ENCODE measurements at regions not wholly inside any gene's neighbourhood (a gene's known extent, or its start where the extent isn't known, plus 50 kb on each side); places are given as distances from the start of the nearest gene placed in this dataset.
"Not testable (repeated sequence)": the region's sequence is repeated elsewhere in the genome, so short reads cannot be mapped to it uniquely, and the experiment has no call there.

DNA sequence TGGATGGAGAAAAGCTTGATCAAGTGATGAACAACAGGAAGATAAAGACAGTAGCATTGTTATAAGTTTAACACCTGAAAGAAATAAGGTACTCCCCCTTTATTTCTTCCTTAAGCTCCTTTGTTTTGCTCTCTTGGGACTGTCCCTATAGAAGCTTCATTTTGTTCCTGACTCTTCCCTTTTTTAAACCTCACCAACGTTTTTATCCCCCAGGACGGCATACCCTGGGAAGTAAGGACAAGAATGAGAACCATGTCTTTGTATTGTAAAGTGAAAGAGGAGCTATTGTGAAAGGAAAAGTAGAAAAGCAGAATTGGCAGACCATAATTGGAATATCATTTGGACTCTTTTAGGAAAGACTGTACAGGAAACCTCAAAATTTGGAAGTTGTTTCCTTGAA lies 1368.6 kb upstream of the C9orf72 start:
- no peak for DNase-seq

DNA sequence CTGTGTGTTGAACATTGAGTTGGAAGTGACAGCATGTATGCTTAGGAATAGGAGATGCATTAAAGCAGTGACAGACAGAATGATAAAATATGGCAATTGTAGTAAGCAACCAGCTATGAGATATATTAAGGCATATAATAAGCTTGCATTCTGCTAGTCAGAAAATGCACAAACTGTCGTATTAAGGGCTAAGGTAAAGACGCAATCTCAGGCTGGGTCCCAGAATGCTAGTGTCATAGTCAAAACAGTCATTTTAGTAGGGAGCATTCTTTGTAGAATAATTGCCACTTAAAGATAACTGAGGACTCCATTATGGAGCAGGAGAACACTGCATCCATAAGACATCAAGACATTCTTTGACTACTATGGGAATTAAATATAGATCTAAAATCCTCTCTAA lies 1369.7 kb upstream of the C9orf72 start:
- DNase-seq = no peak

DNA sequence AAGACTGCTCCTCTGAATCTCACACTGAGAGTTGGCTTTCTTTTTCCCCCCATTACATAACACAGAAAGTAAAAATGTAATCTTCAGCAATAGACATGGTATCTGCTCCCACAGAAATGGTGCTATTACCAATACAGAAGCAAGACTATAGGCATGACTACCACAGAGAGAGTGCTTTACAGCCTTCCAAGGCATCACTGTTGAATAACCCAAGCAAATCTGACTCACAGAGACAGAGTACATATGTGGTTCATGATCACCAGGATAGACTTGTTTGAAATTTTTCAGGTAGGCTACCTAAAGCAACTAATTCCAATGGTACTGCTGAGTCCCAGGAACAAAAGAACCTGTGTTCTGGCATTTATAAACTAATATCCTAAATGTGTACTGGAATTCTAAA lies 1373.4 kb upstream of the C9orf72 start:
- DNase-seq = no peak

GRCh38 chr9:28951945-28952344 lies 1378.7 kb upstream of the C9orf72 start:
- DNase-seq = no peak

DNA sequence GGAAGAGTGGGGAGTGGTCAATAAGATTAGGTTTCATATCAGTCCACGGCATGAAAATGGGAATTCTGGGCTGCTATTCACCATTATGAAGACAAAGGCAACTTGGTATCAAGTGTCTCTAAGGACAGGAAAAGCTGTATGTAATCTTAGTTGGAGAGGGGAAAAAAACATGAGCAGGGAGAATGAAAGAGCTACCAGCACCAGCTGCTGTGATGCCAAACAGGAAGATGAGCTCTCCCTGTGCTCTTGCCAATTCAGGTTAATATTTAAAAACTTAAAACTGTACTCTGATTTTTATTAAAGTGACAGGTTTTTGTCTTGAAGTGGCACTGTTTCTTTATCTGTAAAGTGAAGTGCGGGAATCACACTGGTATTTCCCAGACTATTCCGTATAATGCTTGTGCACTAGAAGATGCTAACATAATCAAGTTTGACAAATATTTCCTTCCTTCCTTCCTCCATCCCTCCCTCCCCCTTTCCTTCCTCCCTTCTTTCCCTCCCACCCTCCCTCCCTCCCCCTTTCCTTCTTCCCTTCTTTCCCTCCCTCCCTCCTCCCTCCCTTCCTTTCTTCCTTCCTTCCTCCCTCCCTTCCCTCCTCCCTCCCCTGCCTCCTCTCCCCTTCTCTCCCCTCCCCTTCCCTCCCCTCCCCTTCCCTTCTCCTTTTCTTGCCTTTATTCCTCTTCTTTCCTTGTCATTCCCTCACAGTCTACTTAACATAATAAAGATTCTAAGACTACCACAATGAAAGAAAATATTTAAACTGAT lies 1383.0 kb upstream of the C9orf72 start:
- peak in 2 of 3 experiments; percentile 14 to 44 for DNase-seq

- no peak for DNase-seq
Observed at GRCh38 chr9:28960602-28961001, 1387.3 kb upstream of the C9orf72 start.

DNA sequence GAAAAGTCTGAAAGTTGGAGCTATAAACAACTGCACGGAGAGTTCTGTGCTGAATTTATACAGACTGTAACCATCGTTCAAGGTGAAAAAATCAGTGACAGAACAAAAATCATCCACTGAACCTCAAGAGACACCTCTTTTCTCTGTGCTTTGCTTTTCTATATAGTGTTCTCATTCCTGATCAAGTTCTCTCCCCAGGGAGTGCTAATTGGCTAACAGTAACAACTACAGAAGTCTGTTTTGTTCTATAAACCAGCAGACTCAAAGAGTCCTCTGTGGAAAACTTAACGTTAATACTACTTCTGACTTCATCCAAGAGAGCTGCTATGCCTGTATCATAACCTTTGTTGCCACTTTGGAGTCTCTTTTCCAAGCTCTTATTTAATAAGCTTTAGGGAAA lies 1388.3 kb upstream of the C9orf72 start:
- no peak for DNase-seq

- no peak for DNase-seq
Observed at GRCh38 chr9:28967226-28967625, 1393.9 kb upstream of the C9orf72 start.

DNA sequence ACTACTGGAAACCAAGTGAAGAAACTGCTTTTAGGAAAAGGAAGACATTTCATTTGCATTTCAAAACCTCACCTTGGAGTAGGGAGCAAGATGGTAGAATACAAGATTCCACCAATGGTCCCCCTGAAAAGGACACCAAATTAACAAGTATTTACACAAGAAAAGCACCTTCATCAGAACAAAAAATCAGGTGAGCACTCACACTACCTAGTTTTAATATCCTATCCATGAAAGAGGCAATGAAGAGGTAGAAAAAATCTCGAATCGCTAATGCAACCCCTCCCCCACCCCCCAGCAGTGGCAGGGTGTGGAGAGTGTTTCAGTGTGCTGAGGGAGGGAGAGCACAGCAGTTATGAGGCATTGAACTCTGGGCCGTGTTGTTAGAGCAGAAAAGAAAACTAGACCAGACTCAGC lies 1397.0 kb upstream of the C9orf72 start:
- no peak for DNase-seq

DNA sequence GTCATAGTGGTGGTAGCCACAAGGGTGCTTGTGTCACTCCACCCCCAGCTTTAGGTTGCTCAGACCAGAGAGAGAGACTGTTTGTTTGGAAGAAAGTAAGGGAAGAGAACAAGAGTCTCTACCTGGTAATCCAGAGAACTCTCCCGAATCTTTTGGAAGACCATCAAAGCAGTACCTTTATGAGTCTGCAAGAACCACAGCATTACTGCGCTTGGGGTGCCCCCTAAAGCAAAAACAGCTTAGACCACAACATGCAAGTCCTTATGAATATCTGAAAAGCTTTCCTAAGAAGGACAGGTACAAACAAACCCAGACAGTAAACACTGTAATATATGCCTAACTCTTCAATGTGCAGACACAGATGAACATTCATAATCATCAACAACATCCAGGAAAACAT lies 1398.6 kb upstream of the C9orf72 start:
- DNase-seq = no peak

GRCh38 chr9:28976250-28976649 lies 1403.0 kb upstream of the C9orf72 start:
- no peak for DNase-seq

- DNase-seq = no peak
Observed at GRCh38 chr9:28976684-28977083, 1403.4 kb upstream of the C9orf72 start.

GRCh38 chr9:28981129-28981528 lies 1407.8 kb upstream of the C9orf72 start:
- no peak for DNase-seq

- no peak for DNase-seq
Observed at GRCh38 chr9:28981711-28982110, 1408.4 kb upstream of the C9orf72 start.

- no peak for DNase-seq
Observed at GRCh38 chr9:28984016-28984415, 1410.7 kb upstream of the C9orf72 start.

- DNase-seq = not testable (repeated sequence)
Observed at GRCh38 chr9:28990009-28990408, 1416.7 kb upstream of the C9orf72 start.

DNA sequence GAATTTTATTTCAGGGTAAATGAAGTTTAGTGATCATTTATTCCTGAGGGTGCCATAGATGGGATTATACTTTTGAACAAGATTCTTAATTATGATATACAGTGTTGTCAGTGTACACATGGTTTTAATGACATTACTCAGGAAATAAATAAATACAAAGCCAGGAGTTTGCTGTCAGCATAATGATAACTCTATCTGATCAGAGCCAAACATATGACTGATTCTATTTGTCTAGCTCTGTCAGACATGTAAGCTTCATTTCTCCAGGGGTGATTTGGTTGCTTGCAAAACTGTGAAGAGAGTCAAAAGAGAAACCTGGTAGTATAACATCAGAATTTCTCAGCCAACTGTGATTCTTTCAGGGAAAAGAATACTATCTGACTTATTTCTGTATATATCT lies 1425.8 kb upstream of the C9orf72 start:
- DNase-seq = peak in 1 of 3 experiments; percentile 15

DNA sequence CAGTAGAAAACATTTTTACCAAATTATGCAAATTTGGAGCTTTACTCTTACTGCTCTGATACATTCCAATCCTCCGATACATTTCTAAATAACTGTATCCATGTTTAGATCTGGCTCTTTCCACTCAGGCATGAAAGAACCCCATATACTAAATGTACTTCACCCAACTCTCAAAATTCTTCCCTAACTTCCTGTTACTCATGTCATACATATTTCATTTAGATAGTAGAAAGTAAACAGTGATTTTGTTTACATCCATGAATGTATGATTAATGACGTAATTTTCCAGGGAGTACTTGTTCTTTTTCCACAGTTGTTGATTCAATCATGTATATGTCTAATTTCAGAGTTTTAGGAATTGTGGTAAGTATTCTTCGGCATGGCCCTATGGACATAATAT lies 1426.5 kb upstream of the C9orf72 start:
- DNase-seq = no peak

- DNase-seq = no peak
Observed at GRCh38 chr9:29001006-29001405, 1427.7 kb upstream of the C9orf72 start.

- no peak for DNase-seq
Observed at GRCh38 chr9:29004988-29005387, 1431.7 kb upstream of the C9orf72 start.

DNA sequence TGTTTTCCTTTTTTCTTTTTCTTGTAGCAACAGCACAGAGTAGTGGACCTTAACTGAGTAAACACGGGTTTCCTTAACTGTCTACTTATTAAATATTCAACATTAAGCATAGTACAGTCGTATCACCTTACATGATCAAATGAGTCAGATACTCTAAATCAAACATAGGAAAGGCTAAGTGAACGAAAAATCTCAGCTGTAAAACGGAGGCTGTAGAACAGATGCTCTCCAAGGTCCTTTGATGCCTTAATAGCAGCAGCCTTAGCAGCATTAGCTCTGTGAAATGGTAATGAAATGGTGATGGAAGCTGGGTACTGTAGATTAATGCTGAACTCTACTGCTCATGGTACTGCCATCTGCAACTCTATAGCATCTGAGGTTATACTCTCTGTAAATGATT lies 1433.3 kb upstream of the C9orf72 start:
- peak in 1 of 3 experiments; percentile 43 for DNase-seq

- DNase-seq = no peak
Observed at GRCh38 chr9:29012911-29013310, 1439.6 kb upstream of the C9orf72 start.

DNA sequence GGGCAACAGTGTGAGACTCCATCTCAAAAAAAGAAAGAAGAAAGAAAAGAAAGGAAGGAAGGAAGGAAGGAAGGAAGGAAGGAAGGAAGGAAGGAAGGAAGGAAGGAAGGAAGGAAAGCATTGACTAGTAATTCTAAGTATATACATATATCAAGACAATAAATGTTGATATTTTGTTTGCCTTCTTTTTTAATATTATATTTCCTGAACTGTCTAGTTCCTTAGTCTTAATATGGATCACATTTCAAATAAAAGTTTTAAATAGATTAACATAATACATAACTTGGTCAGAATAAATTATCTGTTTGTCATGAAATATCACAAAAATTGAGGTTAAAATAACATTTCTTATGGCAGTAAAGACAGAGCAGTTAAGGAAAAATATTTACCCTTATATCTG lies 1448.4 kb upstream of the C9orf72 start:
- no peak for DNase-seq

DNA sequence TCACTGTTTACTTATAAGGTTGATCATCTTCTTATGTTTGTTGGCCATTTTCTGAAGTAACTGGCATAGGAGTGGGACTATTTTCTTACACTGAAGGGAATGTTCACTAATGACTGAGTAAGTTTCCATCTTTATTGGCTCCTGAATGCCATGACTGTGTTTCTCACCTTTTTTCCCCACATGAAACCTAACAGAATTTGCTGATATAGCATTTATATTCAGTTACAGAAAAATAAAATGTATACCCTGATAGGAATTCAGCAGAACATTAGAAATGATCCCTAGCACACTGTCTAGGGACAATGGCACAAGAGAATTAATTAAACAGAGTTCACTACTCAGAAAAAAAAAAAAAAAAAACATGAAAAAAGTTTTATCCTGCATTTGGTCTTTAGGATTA lies 1465.1 kb upstream of the C9orf72 start:
- no peak for DNase-seq

- no peak for DNase-seq
Observed at GRCh38 chr9:29039258-29039657, 1466.0 kb upstream of the C9orf72 start.
